DMS53 (cell line): ENCODE measurements at regions not wholly inside any gene's neighbourhood (a gene's known extent, or its start where the extent isn't known, plus 50 kb on each side); places are given as distances from the start of the nearest gene placed in this dataset.

Experiments
- DNase-seq: peaks from one replicate; lab custom pipeline; 2025; lab: John Stamatoyannopoulos, UW

DNA sequence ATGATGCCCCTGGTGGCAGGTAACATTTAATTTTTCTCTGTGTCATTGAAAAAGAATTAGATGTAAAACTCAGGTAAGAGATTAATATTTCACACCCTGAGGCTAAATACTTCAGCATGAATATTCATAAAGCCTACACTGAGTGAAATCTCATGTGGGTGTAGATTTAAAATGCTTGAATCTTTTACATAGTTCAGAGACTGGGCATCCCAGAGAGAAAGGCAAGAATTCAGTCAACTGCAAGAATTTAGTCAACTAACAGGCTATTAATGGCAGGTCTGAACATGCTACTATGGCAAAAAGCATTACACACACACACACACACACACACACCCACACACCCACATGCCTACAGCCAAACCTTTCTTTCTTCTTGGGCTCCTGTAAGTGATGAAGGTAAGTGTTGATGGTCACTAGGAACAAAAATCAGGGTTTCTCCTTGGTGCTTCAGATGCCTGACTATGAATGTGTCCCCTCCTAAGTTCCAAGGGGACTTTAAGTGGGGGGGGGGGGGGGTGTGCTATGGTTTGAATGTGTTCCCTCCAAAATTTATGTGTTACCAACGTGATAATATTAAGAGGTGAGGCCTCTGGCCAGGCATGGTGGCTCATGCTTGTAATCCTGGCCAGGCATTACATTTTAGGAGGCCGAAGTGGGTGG lies 63.7 kb upstream of the PSMD7 start:
- no peak for DNase-seq

- no peak for DNase-seq
Measured at GRCh38 chr16:74230126-74230525, 66.5 kb upstream of the PSMD7 start.

DNA sequence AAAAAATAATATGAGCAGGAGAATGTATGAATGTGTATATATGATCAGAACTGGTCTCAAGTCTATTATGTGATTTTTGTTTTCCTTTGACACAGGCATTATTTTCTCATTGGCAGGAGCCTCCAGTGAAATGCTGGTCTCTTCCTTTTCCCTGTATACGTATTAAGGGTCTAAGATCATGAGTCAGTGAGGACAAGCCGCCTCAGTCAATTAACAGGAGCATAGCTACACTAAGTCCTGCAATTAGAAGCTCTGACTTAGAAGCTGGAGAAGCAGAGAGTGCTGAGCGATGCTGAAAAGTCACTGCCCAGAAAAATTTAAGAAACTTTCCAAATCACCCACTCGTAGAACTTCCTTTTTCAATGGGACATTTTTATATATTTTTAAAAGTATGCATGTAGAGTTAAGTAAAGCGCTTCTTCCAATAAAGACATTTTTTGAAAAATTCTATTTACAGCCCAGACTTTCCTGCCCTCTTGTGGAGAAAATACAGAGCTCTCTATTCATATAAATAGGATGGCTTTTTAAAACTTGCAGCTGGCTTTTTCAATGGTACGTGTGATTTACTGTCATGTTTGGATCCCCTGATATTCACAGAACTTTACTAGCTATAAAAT lies 70.2 kb upstream of the PSMD7 start:
- peak; percentile 40 for DNase-seq

- no peak for DNase-seq
Measured at GRCh38 chr16:74224828-74225612, 71.6 kb upstream of the PSMD7 start.

GRCh38 chr16:74221828-74222227 lies 74.8 kb upstream of the PSMD7 start:
- DNase-seq = no peak

DNA sequence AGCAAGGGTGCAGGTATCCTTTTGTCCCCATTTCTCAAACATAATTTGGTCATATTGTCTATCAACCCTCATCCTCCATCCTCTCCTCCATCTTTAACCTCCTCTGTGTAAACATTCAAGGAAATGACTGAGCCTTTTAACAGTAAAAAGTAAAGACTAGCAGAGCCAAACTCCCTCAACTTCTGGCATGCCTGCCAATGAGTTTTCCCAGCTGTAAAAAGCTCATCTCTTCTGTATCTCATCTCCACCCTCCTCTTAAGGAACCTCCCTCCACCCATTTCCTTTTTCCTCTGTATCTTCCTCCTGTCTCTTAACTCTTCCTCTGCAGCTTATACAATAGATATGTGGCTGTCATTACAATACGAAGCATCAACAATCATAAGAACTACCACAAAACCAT lies 76.9 kb upstream of the PSMD7 start:
- no peak for DNase-seq

GRCh38 chr16:74218871-74219270 lies 77.7 kb upstream of the PSMD7 start:
- no peak for DNase-seq

GRCh38 chr16:74216319-74216718 lies 80.3 kb upstream of the PSMD7 start:
- DNase-seq = no peak

DNA sequence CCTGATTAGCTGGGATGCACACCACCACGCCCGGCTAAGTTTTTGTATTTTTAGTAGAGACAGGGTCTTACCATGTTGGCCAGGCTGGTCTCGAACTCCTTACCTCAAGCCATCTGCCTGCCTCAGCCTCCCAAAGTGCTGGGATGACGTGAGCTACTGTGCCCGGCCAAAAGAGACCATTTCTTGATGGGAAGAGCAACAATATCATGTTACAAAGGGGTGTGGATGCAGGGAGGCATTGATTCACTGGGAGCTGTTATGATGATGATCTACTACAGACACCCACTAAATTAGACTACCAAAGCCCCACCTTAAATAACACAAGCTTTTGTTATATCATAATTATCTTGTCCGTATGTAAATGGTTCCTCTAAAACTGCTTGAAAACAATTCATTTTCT lies 81.4 kb upstream of the PSMD7 start:
- DNase-seq = no peak

DNA sequence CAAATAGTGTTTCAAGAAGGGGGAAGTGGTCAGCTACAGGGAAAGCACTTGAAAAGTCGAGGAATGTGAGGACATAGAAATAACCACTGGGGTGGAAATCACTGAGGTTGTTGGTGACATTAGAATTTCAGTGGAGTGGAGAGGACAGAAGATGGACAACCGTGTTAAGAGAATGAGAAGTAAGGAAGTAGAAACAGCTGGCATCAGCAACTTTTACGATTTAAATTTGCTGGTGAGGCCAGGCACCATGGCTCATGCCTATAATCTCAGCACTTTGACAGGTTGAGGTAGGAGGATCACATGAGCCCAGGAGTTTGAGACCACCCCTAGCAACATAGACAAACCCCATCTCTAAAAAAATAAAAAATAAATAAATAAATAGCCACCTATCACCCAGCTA lies 83.2 kb upstream of the PSMD7 start:
- no peak for DNase-seq

GRCh38 chr16:74210245-74210644 lies 86.4 kb upstream of the PSMD7 start:
- DNase-seq = no peak

GRCh38 chr16:74202009-74202408 lies 94.6 kb upstream of the PSMD7 start:
- DNase-seq = no peak

DNA sequence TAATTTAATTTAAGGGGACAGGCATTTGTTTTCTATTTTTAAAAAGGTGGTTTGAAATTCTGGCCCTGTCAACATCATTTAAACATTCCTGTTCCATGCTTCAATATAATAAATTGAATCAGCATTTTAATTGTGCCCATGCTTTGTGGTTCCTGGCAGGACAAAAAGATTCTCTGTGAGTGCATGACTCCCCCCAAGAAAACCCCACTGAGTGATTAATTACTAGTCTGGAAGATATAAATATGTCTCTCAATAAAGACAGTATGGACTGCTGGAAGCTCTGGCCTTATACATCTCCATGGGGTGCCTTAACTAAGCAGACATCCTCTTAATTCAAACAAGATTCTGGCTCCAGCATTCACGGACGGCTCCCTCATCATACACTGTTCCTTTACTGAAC lies 95.0 kb upstream of the PSMD7 start:
- no peak for DNase-seq

DNA sequence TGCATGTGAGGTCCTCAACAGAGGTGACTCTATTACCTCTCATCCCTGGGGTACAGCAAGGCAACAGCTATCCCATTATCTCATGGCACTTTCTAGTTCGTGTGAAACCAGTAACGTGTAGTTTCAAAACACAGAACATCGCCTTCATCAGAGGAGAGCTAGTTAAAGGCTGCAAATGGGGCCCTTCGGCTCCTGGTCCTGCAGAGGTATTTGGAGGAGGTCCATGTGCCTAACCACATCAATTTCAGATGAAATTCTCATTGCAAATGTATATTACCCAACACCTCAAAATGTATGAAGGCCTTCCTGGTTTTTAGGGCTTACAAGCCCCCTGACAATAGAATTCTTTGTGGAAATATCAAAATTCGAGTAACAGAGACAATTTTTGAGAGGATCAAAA lies 95.7 kb upstream of the PSMD7 start:
- no peak for DNase-seq

DNA sequence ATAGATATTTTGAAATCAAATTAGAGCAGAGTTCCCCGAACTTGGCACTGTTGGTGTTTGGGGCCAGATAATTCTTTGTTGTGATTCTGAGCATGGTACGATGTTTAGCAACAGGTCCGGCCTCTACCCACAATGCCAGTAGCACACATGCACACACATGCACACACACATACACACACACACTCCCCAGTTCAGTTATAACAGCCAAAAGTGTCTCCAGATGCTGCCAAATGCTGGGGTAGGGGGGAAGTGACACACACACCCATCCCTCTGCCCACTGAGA lies 96.8 kb upstream of the PSMD7 start:
- DNase-seq = no peak

DNA sequence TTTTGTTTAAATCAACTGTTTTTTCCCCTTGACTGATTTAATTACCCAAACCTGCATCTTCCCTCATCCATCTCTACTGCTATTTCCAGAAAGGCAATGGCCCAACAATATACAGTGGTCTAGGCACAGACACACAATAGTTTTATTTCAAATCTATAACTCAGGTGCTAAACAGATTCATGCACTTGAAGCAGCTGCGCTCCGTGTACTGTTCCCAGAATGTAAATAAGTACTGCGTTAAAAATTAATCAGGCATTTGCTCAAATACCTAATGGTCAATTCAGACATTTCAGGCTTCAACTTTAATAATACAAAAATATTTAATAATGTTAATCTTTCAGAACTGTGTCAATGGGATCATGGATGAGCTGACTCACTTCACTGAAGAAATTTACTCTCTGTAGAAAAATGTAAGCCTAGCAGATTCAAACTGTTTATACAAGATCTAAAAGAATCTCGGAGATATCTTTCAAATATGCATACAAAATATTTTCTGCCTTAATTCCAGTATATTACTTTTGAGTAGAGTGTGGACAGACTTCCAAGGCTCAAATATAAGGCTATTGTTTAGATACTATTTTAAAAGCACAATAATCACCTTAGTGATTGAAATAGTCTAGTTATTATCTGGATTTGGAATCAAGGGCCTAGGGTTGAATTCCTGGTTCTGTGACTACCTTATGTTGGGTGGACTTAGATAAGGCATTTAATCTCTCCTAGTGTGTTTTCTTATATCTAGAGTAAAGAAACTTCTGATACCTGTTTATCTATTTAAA lies 97.4 kb upstream of the PSMD7 start:
- DNase-seq = peak; percentile 10

DNA sequence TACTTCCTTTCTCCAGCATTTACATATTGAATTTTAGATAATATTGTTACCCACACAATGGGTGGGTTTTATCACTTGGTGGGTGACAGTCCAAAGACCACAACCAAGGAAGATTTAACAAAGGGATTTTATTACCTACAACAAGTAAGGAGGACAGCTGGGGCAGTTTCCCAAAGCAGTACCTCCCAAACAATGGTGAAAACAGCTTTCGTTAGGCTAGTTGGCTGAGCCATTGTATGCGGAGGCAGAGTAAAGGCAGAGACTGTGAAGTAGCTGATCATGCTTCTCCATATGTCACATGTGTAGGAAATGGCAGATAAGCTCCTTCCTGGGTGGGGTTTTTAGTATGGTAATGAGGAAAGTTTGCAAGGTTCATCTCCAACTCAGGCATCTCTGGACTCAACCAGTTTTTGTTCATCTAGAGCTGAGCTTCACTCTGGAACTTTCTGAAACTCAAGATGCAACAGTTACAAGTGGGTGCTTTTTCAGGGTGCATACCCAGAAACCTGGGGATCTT lies 104.3 kb upstream of the PSMD7 start:
- no peak for DNase-seq

- DNase-seq = no peak
Measured at GRCh38 chr16:74190292-74190691, 106.3 kb upstream of the PSMD7 start.

- no peak for DNase-seq
Measured at GRCh38 chr16:74188856-74189255, 107.8 kb upstream of the PSMD7 start.

- DNase-seq = peak; percentile 55
Measured at GRCh38 chr16:74186561-74186971, 110.0 kb upstream of the PSMD7 start.

DNA sequence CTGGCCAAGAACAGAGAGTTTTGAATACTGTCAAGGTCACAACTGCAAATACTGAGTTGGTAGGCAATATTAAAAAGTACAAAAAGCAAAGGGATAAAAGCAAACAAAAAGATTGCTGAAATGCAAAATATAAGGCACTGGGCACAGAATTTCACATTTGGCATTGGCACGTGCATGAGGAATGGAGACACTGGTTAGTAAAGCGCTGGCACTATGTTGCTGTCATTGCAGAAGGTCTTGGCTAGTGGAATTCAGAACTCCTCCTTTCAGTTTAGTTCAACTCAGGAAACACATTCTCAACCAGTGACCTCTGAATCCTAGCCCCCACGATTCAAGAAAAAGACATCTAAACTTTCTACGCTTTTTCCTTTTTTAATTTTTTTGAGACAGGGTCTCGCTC lies 111.8 kb upstream of the PSMD7 start:
- DNase-seq = no peak

GRCh38 chr16:74183601-74184360 lies 112.8 kb upstream of the PSMD7 start:
- DNase-seq = no peak
